Uterus (tissue), 2 donors: ENCODE measurements at regions not wholly inside any gene's neighbourhood (a gene's known extent, or its start where the extent isn't known, plus 50 kb on each side); places are given as distances from the start of the nearest gene placed in this dataset.

Experiments
- CTCF ChIP-seq, 4 experiments: fragments of 200-600 bp in 2 of 4; fragments of 450-650 bp in 2 of 4; sonication (generic) in 2 of 4; IDR thresholded peaks; one replicate each; pipeline ENCODE4 v1.5.1; 2016 to 2019; ENCODE audit warnings: antibody characterized with exemption in 4 of 4, mild to moderate bottlenecking in 2 of 4, moderate library complexity in 1 of 4
- POLR2A ChIP-seq, 2 donors: fragments of 450-650 bp; IDR thresholded peaks; one replicate each; pipeline ENCODE4 v1.6.1; 2016; ENCODE audit warnings: antibody characterized with exemption in 2 of 2, mild to moderate bottlenecking in 1 of 2, moderate library complexity in 1 of 2

DNA sequence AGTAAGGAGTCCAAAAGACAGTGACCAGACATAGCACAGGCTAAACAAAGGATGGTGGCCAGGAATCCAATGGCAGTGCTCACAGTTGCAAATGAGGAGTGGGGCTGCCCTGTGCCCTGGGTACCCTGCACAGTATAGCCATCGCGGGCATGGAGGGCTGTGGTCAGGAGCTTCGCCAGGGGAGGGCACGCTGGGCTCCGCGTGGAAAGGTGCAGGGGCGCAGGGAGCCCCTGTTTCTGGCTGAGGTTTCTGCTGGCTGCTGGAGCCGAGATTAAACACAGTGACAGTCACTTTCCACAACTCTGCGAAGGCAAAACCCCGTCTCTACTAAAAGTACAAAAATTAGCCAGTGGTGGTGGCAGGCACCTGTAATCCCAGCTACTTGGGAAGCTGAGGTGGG is 194.7 kb downstream of the GALR1 start:
- TF ChIP-seq POLR2A (IDR thresholded peaks at IDR 0.05) (no peak), CTCF (IDR thresholded peaks at IDR 0.05) (no peak)
